OCI-LY3 (cell line): ENCODE measurements at regions not wholly inside any gene's neighbourhood (a gene's known extent, or its start where the extent isn't known, plus 50 kb on each side); places are given as distances from the start of the nearest gene placed in this dataset.

Source experiments
- H2AFZ ChIP-seq: fragments of 200-600, 300-600 bp; shearing (Covaris generic); 2 replicates; pipeline ENCODE4 v1.6.0; 2014; ENCODE audit warnings: antibody characterized with exemption, low read depth, low read length
- H3K27ac ChIP-seq: fragments of 200-600, 300-600 bp; sonication (generic); 2 replicates; pipeline ENCODE4 v1.5.1; 2014; ENCODE audit warnings: mild to moderate bottlenecking, low read length, moderate library complexity, mixed read lengths
- H3K27me3 ChIP-seq: fragments of 200-600, 300-600 bp; sonication (generic); 2 replicates; pipeline ENCODE4 v1.6.1; 2014; ENCODE audit warnings: low read depth, low read length, mixed read lengths
- H3K36me3 ChIP-seq: fragments of 200-600, 300-600 bp; sonication (generic); replicated peaks from 2 replicates; pipeline ENCODE3; 2014; ENCODE audit warnings: low read depth, low read length, mixed read lengths
- H3K4me1 ChIP-seq: fragments of 300-600, 200-600 bp; sonication (generic); 2 replicates; pipeline ENCODE4 v1.6.1; 2014; ENCODE audit warnings: low read length, mixed read lengths
- H3K4me2 ChIP-seq: fragments of 200-600, 300-600 bp; sonication (generic); 2 replicates; pipeline ENCODE4 v1.6.1; 2014; ENCODE audit warnings: low read length, mixed read lengths
- H3K4me3 ChIP-seq: fragments of 300-600, 200-600 bp; sonication (generic); 2 replicates; pipeline ENCODE4 v1.5.1; 2014; ENCODE audit warnings: antibody characterized with exemption, mild to moderate bottlenecking, low read length, moderate library complexity
- H3K79me2 ChIP-seq: fragments of 300-600, 200-600 bp; shearing (Covaris generic); 2 replicates; pipeline ENCODE4 v1.6.1; 2014; ENCODE audit warnings: mild to moderate bottlenecking, low read length, mixed read lengths
- H3K9ac ChIP-seq: fragments of 300-600, 200-600 bp; shearing (Covaris generic); 2 replicates; pipeline ENCODE4 v1.6.0; 2014; ENCODE audit warnings: mild to moderate bottlenecking, low read length, moderate library complexity
- H3K9me3 ChIP-seq: fragments of 200-600, 300-600 bp; shearing (Covaris generic); 2 replicates; pipeline ENCODE4 v1.6.1; 2014; ENCODE audit warnings: low read length, mixed read lengths; ENCODE audit not compliant: insufficient read depth
- H4K20me1 ChIP-seq: fragments of 200-600, 300-600 bp; sonication (generic); 2 replicates; pipeline ENCODE4 v1.6.1; 2016; ENCODE audit warnings: low read length, mixed read lengths; ENCODE audit not compliant: insufficient read depth
- CTCF ChIP-seq: fragments of 200-600, 300-600 bp; sonication (generic); IDR thresholded peaks from 2 replicates; pipeline ENCODE4 v1.5.1; 2014; ENCODE audit warnings: antibody characterized with exemption, low read length, low read depth
- EZH2phosphoT487 ChIP-seq: fragments of 200-600 bp; shearing (Covaris generic); IDR thresholded peaks from 2 replicates; pipeline ENCODE4 v1.6.1; 2018; ENCODE audit warnings: antibody characterized with exemption, mixed run types, low read depth

DNA sequence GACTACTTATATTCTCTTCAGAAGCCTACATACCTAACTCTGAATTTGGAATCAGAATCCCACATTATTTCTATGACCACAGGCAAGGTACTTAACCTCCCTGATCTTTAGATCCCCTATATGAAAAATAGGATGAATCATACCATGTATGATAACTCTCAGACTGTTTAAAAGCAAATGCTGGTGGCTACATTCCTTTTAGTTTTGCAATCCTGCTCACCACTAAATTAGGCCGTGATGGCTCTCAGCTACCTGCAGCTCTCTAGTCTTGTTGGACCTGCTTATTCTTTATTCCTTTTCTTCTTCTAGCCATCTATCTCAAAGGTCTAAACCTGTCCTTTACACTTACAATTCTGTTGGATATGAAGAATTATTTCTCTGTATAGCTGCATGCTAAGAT lies 303.4 kb upstream of the ATP10B start:
- H3K4me3 ChIP-seq: no peak overlapping the region
- H3K79me2 ChIP-seq: no peaks in the 10 kb centered on the region
- no peak overlapping the region for H2AFZ ChIP-seq
- no peak overlapping the region for H3K27ac ChIP-seq
- no peak for TF ChIP-seq CTCF
- no peak for TF ChIP-seq EZH2phosphoT487
- no peaks in the 10 kb centered on the region for H3K9me3 ChIP-seq
- H3K9ac ChIP-seq: no peak overlapping the region
- no peaks in the 10 kb centered on the region for H3K27me3 ChIP-seq
- H4K20me1 ChIP-seq: no peaks in the 10 kb centered on the region
- no peaks in the 10 kb centered on the region for H3K4me1 ChIP-seq
- H3K36me3 ChIP-seq: no peaks in the 10 kb centered on the region
- H3K4me2 ChIP-seq: no peak overlapping the region

DNA sequence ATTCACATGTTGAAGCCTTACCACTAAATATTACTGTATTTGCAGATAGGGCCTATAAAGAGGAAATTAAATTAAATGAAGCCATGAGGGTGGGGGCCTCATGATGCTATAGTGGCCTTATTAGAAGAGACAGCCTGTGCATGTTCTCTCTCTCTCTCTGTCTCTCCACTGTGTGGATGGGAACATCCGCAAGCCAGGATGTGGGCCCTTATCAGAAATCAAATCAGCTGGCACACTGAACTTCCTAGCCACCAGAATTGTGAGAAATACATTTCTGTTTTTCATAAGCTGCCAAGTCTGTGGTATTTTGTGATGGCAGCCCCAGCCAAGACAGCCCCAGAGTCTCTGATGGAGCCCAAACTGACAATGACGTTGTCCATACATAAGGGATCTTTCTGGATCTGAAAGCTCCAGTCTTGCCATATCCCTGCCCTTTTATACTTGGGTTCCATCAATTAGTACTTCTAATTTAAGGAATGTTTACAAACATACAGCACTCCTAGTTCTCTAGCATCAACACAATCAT lies 300.5 kb upstream of the ATP10B start:
- Histone ChIP-seq H3K4me1 (peaks cover 21% of the 10 kb centered on the region), H3K9me3 (no peaks in the 10 kb centered on the region), H3K36me3 (no peaks in the 10 kb centered on the region), H3K4me2 (no peak overlapping the region), H3K27ac (no peak overlapping the region), H3K27me3 (no peaks in the 10 kb centered on the region), H3K4me3 (no peak overlapping the region), H4K20me1 (no peaks in the 10 kb centered on the region), H2AFZ (no peak overlapping the region), H3K9ac (no peak overlapping the region), H3K79me2 (no peaks in the 10 kb centered on the region)
- no peak for TF ChIP-seq CTCF
- TF ChIP-seq EZH2phosphoT487: no peak

DNA sequence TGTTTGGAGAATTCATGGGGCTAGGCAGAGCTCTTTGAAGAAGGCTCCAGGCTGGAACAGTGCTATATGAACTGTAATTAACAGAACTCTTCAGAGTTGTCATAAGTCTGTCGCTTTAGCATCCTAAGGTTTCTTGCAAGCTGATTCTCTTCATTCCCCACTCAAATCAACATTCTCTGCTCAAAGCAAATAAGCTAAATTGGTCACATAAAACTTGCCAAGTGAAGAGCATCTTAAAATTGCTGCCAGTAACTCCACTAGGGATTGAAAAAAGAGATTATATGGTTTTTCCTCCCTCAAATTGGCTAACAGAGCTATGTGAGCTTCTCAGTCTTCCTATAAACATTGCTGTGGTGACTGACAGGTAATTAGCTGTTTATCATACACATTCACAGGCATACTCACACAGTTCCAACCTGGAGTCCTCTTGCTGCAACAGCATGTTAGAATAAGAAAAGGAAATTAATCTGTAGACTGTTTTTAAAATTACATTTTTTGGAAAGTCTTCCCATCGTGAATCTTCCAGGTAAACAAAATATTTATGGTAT lies 298.5 kb upstream of the ATP10B start:
- H2AFZ ChIP-seq: no peak overlapping the region
- H4K20me1 ChIP-seq: no peaks in the 10 kb centered on the region
- TF ChIP-seq EZH2phosphoT487: no peak
- TF ChIP-seq CTCF: no peak
- H3K79me2 ChIP-seq: no peaks in the 10 kb centered on the region
- peaks cover 21% of the 10 kb centered on the region for H3K4me1 ChIP-seq
- H3K9ac ChIP-seq: no peak overlapping the region
- no peak overlapping the region for H3K4me3 ChIP-seq
- no peak overlapping the region for H3K27ac ChIP-seq
- H3K4me2 ChIP-seq: no peak overlapping the region
- H3K27me3 ChIP-seq: no peaks in the 10 kb centered on the region
- H3K36me3 ChIP-seq: no peaks in the 10 kb centered on the region
- H3K9me3 ChIP-seq: no peaks in the 10 kb centered on the region

- Histone ChIP-seq H3K9me3 (no peaks in the 10 kb centered on the region), H3K9ac (no peak overlapping the region), H4K20me1 (no peaks in the 10 kb centered on the region), H3K27ac (peak overlapping the region; percentile 14; the same call in 1 of the 2 replicates), H3K4me3 (no peak overlapping the region), H2AFZ (no peak overlapping the region), H3K4me1 (peaks cover 21% of the 10 kb centered on the region), H3K27me3 (no peaks in the 10 kb centered on the region), H3K4me2 (peak overlapping the region; percentile 30), H3K79me2 (no peaks in the 10 kb centered on the region), H3K36me3 (no peaks in the 10 kb centered on the region)
- TF ChIP-seq CTCF: no peak
- TF ChIP-seq EZH2phosphoT487: no peak
Measured at GRCh38 chr5:161149078-161149477, 297.1 kb upstream of the ATP10B start.
